A673 (cell line): ENCODE measurements at regions not wholly inside any gene's neighbourhood (a gene's known extent, or its start where the extent isn't known, plus 50 kb on each side); places are given as distances from the start of the nearest gene placed in this dataset.
"Not testable (repeated sequence)": the region's sequence is repeated elsewhere in the genome, so short reads cannot be mapped to it uniquely, and the experiment has no call there.

Source experiments
- BruUV-seq: library from RNA; stranded (reverse); fragments of 400-500 nt; replicated peaks from 2 replicates; lab custom pipeline; 2021; lab: Mats Ljungman, UMichigan
- CTCF ChIA-PET: fragments of 300-600 bp; sonication (Branson Sonifier 250); formaldehyde crosslinking; loops from one replicate; lab custom pipeline; 2022; ENCODE audit warnings: antibody characterized with exemption; lab: Charles Lee
- POLR2A ChIA-PET: fragments of 300-600 bp; sonication (Branson Sonifier 250); formaldehyde crosslinking; loops from one replicate; lab custom pipeline; 2022; ENCODE audit warnings: antibody characterized with exemption; ENCODE audit not compliant: low non-redundant PET; lab: Charles Lee
- DNase-seq: peaks from one replicate; pipeline ENCODE4 v3.0.0-alpha.2; 2015; ENCODE audit warnings: low spot score
- H3K27ac ChIP-seq: fragments of 200-600 bp; sonication (generic); 2 replicates; pipeline ENCODE4 v1.5.1; 2016; ENCODE audit warnings: mixed run types, low read depth, mild to moderate bottlenecking, mixed read lengths, antibody characterized with exemption, low read length; ENCODE audit not compliant: poor library complexity, severe bottlenecking
- H3K27me3 ChIP-seq: fragments of 200-600 bp; sonication (generic); replicated peaks from 2 replicates; pipeline ENCODE4 v1.6.1; 2017; ENCODE audit warnings: mixed run types, low read depth, mild to moderate bottlenecking, mixed read lengths, antibody characterized with exemption, low read length; ENCODE audit not compliant: insufficient read depth, poor library complexity
- H3K36me3 ChIP-seq: fragments of 200-600 bp; sonication (generic); 2 replicates; pipeline ENCODE4 v1.6.1; 2016; ENCODE audit warnings: mixed run types, mild to moderate bottlenecking, mixed read lengths, antibody characterized with exemption, low read length; ENCODE audit not compliant: insufficient read depth, poor library complexity, severe bottlenecking
- H3K4me1 ChIP-seq: fragments of 200-600 bp; sonication (generic); 2 replicates; pipeline ENCODE4 v1.6.1; 2017; ENCODE audit warnings: mixed run types, mild to moderate bottlenecking, mixed read lengths, antibody characterized with exemption, low read length; ENCODE audit not compliant: insufficient read depth, poor library complexity, severe bottlenecking
- H3K4me3 ChIP-seq: fragments of 200-600 bp; sonication (generic); 2 replicates; pipeline ENCODE4 v1.5.1; 2016; ENCODE audit warnings: low read depth, mixed run types, mild to moderate bottlenecking, mixed read lengths, low read length; ENCODE audit not compliant: poor library complexity, severe bottlenecking
- H3K9me3 ChIP-seq: fragments of 200-600 bp; sonication (generic); 2 replicates; pipeline ENCODE4 v1.6.1; 2016; ENCODE audit warnings: mixed run types, low read depth, mild to moderate bottlenecking, mixed read lengths, antibody characterized with exemption, low read length; ENCODE audit not compliant: poor library complexity, severe bottlenecking
- CTCF ChIP-seq: fragments of 300-800, 200-600 bp; sonication (generic); conservative IDR thresholded peaks from 2 replicates; pipeline ENCODE4 v1.5.1; 2017; ENCODE audit warnings: low read depth, mild to moderate bottlenecking, antibody characterized with exemption, low read length, moderate library complexity, mixed read lengths
- EZH2 ChIP-seq: fragments of 200-600 bp; sonication (generic); IDR thresholded peaks from 2 replicates; pipeline ENCODE4 v1.6.1; 2017; ENCODE audit warnings: borderline replicate concordance, low read depth, mild to moderate bottlenecking, mixed read lengths, antibody characterized with exemption, low read length; ENCODE audit not compliant: poor library complexity, severe bottlenecking
- intact Hi-C: fragments of 100-400 bp; cut with micrococcal nuclease; formaldehyde crosslinking; loops from one replicate; pipeline ENCODE4 v1.10.0; 2022; ENCODE audit not compliant: unreplicated experiment

DNA sequence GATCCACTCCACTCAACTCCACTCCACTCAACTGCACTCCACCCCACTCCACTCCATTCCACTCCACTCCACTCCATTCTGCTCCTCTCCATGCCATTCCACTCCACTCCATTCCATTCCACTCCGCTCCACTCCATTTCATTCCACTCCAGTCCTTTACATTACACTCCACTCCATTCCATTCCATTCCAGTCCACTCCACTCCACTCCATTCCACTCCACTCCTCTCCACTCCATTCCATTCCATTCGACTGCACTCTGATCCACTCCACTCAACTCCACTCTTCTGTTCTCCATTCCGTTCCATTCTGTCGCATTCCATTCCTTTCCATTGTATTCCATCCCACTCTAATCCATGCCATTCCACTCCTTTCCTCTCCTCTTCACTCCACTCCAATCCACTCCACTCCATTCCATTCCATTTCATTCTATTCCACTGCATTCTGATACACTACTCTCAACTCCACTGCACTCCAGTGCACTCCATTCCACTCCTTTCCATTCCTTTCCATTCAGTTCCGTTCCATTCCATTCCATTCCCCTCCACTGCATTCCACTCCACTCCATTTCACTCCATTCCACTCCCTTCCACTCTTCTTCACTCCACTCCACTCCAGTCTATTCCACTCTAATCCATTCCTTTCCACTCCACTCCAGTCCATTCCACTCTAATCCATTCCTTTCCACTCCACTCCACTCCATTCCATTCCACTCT, 2564.2 kb upstream of the TPTE start:
- H3K4me1 ChIP-seq, BruUV-seq, H3K4me3 ChIP-seq, CTCF ChIA-PET, DNase-seq, H3K27ac ChIP-seq, intact Hi-C loops, POLR2A ChIA-PET, H3K27me3 ChIP-seq, H3K36me3 ChIP-seq: not testable (repeated sequence)
- H3K9me3 ChIP-seq: peaks cover 81% of the 10 kb centered on the region

DNA sequence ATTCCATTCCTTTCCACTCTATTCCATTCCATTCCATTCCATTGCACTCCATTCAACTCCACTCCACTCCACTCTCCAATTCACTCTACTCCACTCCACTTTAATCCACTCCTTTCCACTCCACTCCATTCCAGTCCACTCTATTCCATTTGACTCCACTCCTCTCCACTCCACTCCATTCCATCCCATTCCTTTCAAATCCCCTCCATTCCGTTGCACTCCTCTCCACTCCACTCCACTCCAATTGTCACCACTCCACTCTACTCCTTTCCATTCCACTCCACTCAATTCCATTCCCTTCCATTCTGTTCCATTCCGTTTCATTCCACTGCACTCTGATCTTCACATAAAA, 2563.7 kb upstream of the TPTE start:
- no peak overlapping the region for H3K4me3 ChIP-seq
- H3K27me3 ChIP-seq: no peaks in the 10 kb centered on the region
- ChIA-PET POLR2A (no interaction called here), CTCF (no interaction called here)
- intact Hi-C loops: no loop called here
- TF ChIP-seq CTCF (no peak), EZH2 (no peak)
- peaks cover 81% of the 10 kb centered on the region for H3K9me3 ChIP-seq
- H3K36me3 ChIP-seq: no peaks in the 10 kb centered on the region
- no peak overlapping the region for H3K27ac ChIP-seq
- no peak for DNase-seq
- no TSS peak for BruUV-seq
- no peaks in the 10 kb centered on the region for H3K4me1 ChIP-seq
